Activated T-cell treated with anti-CD3 and anti-CD28 coated beads for 1 hour (primary cell): ENCODE measurements at regions not wholly inside any gene's neighbourhood (a gene's known extent, or its start where the extent isn't known, plus 50 kb on each side); places are given as distances from the start of the nearest gene placed in this dataset.
"Not testable (repeated sequence)": the region's sequence is repeated elsewhere in the genome, so short reads cannot be mapped to it uniquely, and the experiment has no call there.

Experiments
- DNase-seq: peaks from one replicate; pipeline ENCODE4 v3.0.0-alpha.2; 2020; ENCODE audit warnings: low read depth

DNA sequence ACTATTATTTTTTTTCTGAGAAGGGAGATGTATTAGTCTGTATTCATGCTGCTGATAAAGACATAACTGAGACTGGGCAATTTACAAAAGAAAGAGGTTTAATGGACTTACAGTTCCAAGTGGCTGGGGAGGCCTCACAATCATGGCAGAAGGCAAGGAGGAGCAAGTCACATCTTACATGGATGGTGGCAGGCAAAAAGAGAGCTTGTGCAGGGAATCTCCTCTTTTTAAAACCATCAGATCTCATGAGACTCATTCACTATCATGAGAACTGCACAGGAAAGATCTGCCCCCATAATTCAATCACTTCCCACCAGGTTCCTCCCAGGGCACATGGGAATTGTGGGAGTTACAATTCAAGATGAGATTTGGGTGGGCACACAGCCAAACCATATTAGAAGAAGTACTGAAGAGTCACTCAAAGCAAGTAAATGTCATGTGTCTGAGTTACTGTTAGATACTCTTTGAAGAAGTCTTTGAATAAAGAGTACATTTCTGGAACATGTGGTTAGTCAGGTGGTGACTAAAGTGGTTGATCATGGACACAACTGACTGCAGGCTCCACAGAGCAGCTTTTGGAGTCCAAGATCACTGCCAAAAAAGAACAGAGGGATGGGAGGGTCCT lies 430.9 kb upstream of the TBL1XR1 start:
- not testable (repeated sequence) for DNase-seq

GRCh38 chr3:177629276-177629675 lies 432.0 kb upstream of the TBL1XR1 start:
- DNase-seq = no peak

DNA sequence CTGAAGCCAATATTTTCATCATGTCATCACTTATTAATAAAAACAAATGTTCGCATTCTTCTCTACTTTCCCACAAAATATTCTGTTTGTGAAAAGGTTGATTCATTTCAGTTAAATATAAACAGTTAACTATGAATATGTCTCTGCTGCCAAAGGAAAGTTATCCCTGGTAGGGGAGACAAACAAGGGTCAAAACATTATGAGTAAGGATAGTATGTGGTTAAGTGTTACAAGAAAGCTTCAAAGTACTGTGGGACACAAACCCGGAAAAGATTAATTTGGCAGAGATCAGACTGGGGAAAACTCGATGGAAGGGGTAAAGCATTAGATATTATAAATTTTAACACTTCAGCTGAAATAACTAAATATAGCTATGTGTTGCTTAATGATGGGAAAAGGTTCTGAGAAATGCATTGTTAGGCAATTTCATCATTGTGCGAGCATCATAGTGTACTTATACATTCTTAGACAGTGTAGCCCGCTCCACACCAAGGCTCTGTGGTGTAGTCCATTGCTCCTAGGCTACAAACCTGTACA lies 436.5 kb upstream of the TBL1XR1 start:
- no peak for DNase-seq

- DNase-seq = not testable (repeated sequence)
Measured at GRCh38 chr3:177635601-177636106, 438.4 kb upstream of the TBL1XR1 start.

GRCh38 chr3:177640319-177640965 lies 443.2 kb upstream of the TBL1XR1 start:
- no peak for DNase-seq

GRCh38 chr3:177641206-177641605 lies 443.9 kb upstream of the TBL1XR1 start:
- DNase-seq = no peak

- no peak for DNase-seq
Measured at GRCh38 chr3:177642042-177642803, 444.9 kb upstream of the TBL1XR1 start.

GRCh38 chr3:177642804-177643125 lies 445.5 kb upstream of the TBL1XR1 start:
- DNase-seq = no peak

DNA sequence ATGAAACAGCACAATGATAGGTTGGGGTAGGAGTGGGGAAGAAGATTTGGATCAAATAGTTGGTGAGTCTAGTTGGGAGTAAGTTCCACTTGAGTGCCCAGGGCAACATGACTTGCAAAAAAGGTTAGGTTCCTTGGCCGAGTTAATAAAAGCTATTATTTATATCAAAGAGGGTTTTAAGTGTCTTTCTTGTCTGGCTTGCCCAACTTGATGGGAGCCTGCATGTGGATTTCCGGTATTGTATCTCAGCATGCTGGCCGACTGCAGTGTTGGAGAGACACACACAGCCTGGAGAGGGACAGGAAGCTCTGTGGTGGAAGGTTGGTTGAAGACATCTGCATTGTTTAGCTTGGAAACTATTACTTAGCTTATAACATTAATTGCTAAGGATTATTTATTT lies 449.5 kb upstream of the TBL1XR1 start:
- DNase-seq = no peak

DNA sequence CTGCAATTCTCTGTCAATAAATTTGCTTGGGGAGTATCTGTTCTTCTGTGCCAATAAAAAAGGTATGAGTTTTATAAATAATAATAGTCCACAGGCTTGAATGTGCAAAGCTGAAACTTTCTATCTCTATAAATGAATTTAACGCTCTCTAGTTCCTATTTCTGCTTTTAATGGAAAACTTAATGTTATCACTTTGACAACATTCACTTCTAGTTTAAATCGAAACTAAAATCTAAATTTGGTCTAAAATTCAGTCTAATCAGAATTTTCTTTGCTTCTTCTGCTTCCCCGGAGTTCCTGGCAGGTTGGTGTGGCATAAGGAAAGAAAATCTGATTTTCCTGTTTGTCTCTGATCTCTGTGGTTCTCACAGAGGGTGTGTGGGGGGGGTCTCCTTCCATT lies 450.1 kb upstream of the TBL1XR1 start:
- DNase-seq = no peak

DNA sequence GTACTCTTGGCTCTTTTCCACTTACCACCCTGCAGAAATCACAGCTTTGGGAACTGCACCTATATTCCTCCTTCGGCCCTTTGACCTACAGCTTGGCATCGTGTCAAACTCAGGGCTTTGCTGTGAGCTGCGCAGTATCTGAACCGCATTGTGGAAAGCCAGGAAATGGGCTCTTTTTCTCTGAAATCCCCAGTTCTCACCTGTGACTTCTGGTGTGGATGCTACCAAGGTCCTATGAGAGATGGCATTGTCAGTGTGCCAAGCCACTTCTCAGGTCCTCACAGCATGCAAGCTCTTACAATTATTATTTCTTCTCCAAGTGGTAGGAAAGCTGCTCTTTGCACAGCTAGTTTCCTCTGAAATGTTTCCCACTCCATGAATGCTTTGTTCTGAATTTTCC lies 450.6 kb upstream of the TBL1XR1 start:
- no peak for DNase-seq

DNA sequence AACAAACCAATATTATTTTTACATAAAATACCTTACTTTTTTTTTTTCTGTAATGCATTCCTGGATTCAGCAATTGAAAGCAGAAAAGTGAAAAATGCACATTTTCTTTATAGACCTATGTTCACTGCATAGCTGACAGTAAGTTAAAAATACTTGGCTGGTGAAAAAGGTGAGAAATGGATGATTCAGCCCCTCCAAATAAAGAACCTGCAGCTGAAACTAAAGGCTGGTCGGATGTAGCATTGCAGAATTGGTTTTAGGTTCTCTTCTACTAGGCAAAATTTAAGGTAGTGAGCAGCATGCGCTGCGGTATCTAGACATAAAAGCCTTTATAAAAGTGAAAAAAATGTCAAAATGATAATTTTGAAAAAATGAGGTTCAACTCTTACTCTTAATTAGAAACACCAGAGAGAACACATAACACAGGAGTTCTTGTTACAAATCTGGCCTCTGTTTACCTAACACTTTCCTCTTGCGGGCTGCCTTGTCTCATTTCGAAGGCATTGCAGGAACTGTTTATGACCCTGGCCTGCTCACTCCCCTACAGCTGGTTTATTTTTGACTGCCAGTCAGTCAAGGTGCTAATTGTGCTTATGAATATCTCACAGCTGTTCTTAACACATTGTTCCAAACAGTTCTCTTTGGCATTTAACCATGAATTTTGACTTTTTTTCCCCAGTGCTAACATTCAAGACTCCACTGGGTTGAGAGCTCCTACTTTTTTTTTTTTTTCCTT lies 455.4 kb upstream of the TBL1XR1 start:
- DNase-seq = no peak

DNA sequence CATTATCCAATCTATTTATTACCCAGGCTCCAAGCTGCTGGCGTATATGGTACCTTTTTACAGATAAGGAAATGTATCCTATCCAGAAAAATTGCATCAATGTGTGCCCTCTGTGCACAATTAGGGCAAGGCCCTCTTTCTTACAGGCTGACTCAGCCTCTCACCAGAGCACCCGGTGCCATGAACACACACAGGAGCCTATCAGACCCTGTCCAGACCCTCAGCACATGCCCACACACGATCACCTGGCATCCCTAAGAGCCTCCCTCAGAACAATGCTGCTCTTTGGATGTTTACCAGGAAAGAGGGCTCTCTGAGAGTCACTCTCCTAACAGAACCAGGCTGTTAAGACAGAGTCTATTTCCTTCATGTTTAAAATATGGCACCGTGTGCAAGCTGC lies 460.0 kb upstream of the TBL1XR1 start:
- no peak for DNase-seq

DNA sequence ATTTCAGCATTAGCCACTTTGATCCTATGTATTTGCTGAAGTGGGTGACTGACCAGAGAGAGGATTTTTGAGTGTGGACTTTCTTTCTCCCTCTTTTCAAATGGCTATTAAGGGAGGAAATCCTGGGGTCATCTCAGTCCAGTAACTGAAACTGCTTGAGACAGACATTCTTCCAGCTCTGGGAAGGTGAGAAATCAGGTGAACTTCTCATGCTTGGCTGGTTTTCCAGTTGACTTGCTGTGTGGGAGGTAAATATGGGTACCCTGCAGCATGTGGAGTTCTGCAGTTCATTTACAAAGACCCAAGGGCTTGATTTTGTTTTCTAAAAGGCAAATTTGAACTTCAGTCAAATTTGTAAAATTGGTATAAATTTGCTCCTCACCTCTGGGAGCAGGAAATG lies 461.1 kb upstream of the TBL1XR1 start:
- no peak for DNase-seq

GRCh38 chr3:177664380-177665103 lies 467.3 kb upstream of the TBL1XR1 start:
- not testable (repeated sequence) for DNase-seq

DNA sequence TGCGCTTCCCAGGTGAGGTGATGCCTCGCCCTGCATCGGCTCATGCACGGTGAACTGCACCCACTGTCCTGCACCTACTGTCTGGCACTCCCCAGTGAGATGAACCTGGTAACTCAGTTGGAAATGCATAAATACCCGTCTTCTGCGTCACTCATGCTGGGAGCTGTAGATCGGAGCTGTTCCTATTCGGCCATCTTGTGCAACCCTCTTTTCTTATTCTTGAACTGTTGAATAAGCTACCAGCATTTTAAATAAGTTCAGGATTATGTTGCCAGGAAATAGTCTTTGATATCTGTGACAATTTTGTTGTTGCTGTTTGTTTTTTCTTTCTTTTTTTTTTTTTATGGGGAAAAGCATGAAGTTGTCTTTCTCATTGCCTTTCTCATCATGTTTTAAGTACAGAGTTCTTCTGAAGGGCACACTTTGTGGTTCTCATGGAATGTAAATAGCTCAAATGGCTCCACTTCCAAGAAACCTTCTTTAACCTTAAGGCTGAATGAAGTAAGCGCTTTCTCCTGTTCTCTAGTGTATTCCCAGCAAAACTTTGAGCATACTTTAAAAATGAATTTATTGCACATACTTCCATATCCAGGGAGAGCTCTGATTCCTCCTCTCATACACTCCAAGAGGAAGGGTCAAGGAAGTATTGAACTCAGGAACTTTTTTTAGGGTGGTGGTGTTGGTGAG lies 468.0 kb upstream of the TBL1XR1 start:
- no peak for DNase-seq

DNA sequence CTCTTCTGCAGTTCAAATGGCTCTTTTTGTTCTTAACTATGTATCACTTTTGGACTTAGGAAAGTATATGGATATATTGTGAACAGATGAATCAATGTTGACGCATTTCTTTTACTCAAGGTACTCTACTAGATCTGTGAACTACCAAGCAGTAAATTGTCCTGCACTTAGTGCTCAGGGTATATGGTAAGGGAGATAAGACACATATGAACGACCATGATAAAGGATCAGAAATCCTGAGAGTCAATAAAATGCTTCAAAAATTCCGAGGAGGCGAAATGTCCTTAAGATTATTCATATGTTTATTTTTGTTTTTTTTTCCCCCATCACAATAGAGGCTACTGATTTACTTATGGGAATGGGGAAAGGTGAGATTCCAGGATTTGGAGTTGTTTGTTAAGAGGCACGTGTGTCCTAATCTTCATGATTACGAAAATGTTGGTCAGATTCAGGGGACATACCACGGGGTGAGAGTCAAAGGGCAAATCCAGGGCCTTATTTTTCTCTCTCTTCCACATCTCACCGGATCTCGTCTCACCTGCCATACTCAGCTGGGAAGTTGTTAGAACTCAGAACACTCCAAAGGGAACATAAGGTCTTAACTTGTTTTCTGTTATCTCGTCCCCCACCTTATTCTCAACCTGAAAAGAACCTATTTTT lies 475.1 kb upstream of the TBL1XR1 start:
- DNase-seq = no peak

DNA sequence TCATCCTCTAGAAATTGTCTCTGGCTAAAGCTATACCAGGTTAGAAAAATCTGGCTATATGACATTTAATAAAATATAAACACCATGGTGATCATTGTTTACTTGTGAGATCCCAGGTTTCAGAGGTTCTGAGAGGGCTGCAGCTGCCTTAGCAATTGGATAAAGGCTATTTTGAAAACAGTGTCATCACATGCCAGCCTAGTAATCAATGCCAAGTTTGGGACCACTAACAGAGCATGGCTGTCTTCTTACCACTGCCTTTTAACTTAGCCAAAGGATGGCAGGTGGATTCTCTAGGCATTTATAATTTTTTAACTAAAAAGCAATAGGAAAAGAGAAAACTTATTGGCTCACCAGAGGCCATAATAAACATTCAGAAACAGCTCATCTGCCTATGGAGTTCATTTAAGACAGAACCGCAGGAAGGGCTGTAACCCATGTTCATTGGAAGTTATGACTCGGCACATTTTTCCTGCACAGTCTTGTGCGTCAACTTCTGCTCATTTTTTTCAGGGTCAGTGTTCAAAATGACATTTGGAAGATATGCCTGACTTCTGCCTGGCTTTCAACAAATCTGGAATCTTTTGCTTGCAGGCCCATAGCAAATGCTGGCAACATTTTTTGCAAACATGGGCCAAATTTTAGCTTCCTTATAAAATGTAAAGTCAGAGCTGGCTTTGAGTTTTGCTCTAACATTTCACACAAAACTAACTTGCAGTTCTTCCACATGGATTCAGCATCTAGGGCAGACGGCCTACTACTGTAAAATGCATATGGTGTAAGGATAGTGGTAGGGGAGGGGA lies 476.0 kb upstream of the TBL1XR1 start:
- DNase-seq = no peak

- no peak for DNase-seq
Measured at GRCh38 chr3:177674186-177674585, 476.9 kb upstream of the TBL1XR1 start.

GRCh38 chr3:177676148-177676547 lies 478.9 kb upstream of the TBL1XR1 start:
- no peak for DNase-seq
